H1 (cell line): ENCODE measurements at regions not wholly inside any gene's neighbourhood (a gene's known extent, or its start where the extent isn't known, plus 50 kb on each side); places are given as distances from the start of the nearest gene placed in this dataset.

Experiments used
- CTCF ChIA-PET: fragments of 300-600 bp; sonication (Branson Sonifier 250); formaldehyde crosslinking; loops from one replicate; lab custom pipeline; 2021; ENCODE audit not compliant: partially characterized antibody; lab: Charles Lee
- POLR2A ChIA-PET: fragments of 300-600 bp; sonication (Branson Sonifier 250); formaldehyde crosslinking; loops from one replicate; lab custom pipeline; 2021; ENCODE audit warnings: inconsistent platforms; ENCODE audit not compliant: partially characterized antibody; lab: Charles Lee
- DNase-seq, 2 experiments: peaks; one replicate each; pipeline versions ENCODE4 v3.0.0 to v3.0.0-alpha.2; 2010 to 2022; ENCODE audit warnings: low spot score in 2 of 2, low read depth in 1 of 2, mixed read lengths in 1 of 2
- FAIRE-seq: peaks from 2 replicates; lab custom pipeline; 2011; peaks lifted over from hg19 to GRCh38; lab: Jason Lieb, UNC
- H2AFZ ChIP-seq: 2 replicates; pipeline ENCODE4 v1.8.1; 2012; ENCODE audit warnings: low read length, inconsistent platforms
- H2AK5ac ChIP-seq: 2 replicates; pipeline ENCODE4 v1.6.1; 2013; ENCODE audit warnings: low read depth, low read length
- H2BK120ac ChIP-seq: replicated peaks from 2 replicates; pipeline ENCODE3; 2013; ENCODE audit warnings: low read depth, low read length, inconsistent platforms
- H2BK12ac ChIP-seq: 2 replicates; pipeline ENCODE4 v1.6.1; 2013; ENCODE audit warnings: low read depth, low read length
- H2BK15ac ChIP-seq: 2 replicates; pipeline ENCODE4 v1.6.1; 2013; ENCODE audit warnings: low read length
- H2BK20ac ChIP-seq: 2 replicates; pipeline ENCODE4 v1.6.1; 2013; ENCODE audit warnings: low read length
- H2BK5ac ChIP-seq: 2 replicates; pipeline ENCODE4 v1.6.1; 2013; ENCODE audit warnings: low read depth, low read length
- H3K14ac ChIP-seq: 2 replicates; pipeline ENCODE4 v1.6.1; 2013; ENCODE audit warnings: inconsistent platforms; ENCODE audit not compliant: insufficient read length
- H3K18ac ChIP-seq: 2 replicates; pipeline ENCODE4 v1.6.1; 2013; ENCODE audit warnings: low read length; ENCODE audit errors: extremely low read depth
- H3K23ac ChIP-seq: 2 replicates; pipeline ENCODE4 v1.6.1; 2013; ENCODE audit warnings: inconsistent platforms; ENCODE audit not compliant: insufficient read length
- H3K23me2 ChIP-seq: 2 replicates; pipeline ENCODE4 v1.6.1; 2013; ENCODE audit warnings: low read depth, low read length
- H3K27ac ChIP-seq: 2 replicates; pipeline ENCODE4 v1.6.1; 2011; ENCODE audit warnings: low read depth, low read length, inconsistent platforms
- H3K27me3 ChIP-seq, 4 experiments: replicated peaks in 1 of 4; 1 replicate in 1 of 4; 2 replicates in 3 of 4; pipeline versions ENCODE4 v1.6.1 to v1.8.1; 2011 to 2013; ENCODE audit warnings: low read length in 3 of 4, mild to moderate bottlenecking in 3 of 4, inconsistent platforms in 2 of 4, mixed read lengths in 2 of 4, moderate library complexity in 1 of 4; ENCODE audit not compliant: control insufficient read depth in 3 of 4, insufficient read depth in 3 of 4; ENCODE audit errors: extremely low read depth in 1 of 4
- H3K36me3 ChIP-seq, 4 experiments: 2 replicates each; pipeline versions ENCODE4 v1.6.1 to v1.8.1; 2011 to 2013; ENCODE audit warnings: mild to moderate bottlenecking in 4 of 4, low read length in 3 of 4, moderate library complexity in 2 of 4, control low read depth in 1 of 4, inconsistent platforms in 1 of 4; ENCODE audit not compliant: insufficient read depth in 4 of 4, control insufficient read depth in 2 of 4
- H3K4ac ChIP-seq: replicated peaks from 2 replicates; pipeline ENCODE3; 2013; ENCODE audit warnings: low read length, low read depth, mixed read lengths, inconsistent platforms; ENCODE audit not compliant: insufficient read length
- H3K4me1 ChIP-seq, 4 experiments: replicated peaks in 1 of 4; 1 replicate in 1 of 4; 2 replicates in 3 of 4; pipeline versions ENCODE4 v1.6.1 to v1.8.1; 2011 to 2013; ENCODE audit warnings: low read length in 3 of 4, inconsistent platforms in 2 of 4, mixed read lengths in 1 of 4; ENCODE audit not compliant: insufficient read depth in 4 of 4, control insufficient read depth in 3 of 4
- H3K4me2 ChIP-seq, 2 experiments: 2 replicates each; pipeline versions ENCODE4 v1.6.1 to v1.8.1; 2011 to 2013; ENCODE audit warnings: low read depth in 2 of 2, low read length in 2 of 2, control low read depth in 1 of 2, inconsistent platforms in 1 of 2, mild to moderate bottlenecking in 1 of 2; ENCODE audit not compliant: insufficient read depth in 1 of 2
- H3K4me3 ChIP-seq, 4 experiments: fragments of 200-600, 300-600 bp in 1 of 4; sonication (generic), shearing (Covaris generic), sonication (Bioruptor Twin) in 1 of 4; 2 replicates each; pipeline versions ENCODE4 v1.5.1 to v1.8.1; 2011 to 2016; ENCODE audit warnings: low read length in 4 of 4, low read depth in 3 of 4, control low read depth in 2 of 4, inconsistent platforms in 2 of 4, mild to moderate bottlenecking in 2 of 4, mixed read lengths in 1 of 4, moderate library complexity in 1 of 4; ENCODE audit not compliant: insufficient read depth in 2 of 4; ENCODE audit errors: extremely low read depth in 1 of 4
- H3K56ac ChIP-seq: replicated peaks from 2 replicates; pipeline ENCODE3; 2013; ENCODE audit warnings: low read depth, mild to moderate bottlenecking, mixed read lengths, low read length, inconsistent platforms; ENCODE audit not compliant: insufficient read length
- H3K79me1 ChIP-seq: 2 replicates; pipeline ENCODE4 v1.6.1; 2013; ENCODE audit warnings: low read depth, low read length, control low read depth
- H3K79me2 ChIP-seq, 2 experiments: 2 replicates each; pipeline versions ENCODE4 v1.6.1 to v1.8.1; 2012 to 2013; ENCODE audit warnings: low read length in 2 of 2, mild to moderate bottlenecking in 2 of 2, inconsistent platforms in 1 of 2; ENCODE audit not compliant: insufficient read depth in 2 of 2, control insufficient read depth in 1 of 2
- H3K9ac ChIP-seq, 4 experiments: replicated peaks in 1 of 4; 1 replicate in 1 of 4; 2 replicates in 3 of 4; pipeline versions ENCODE4 v1.6.1 to v1.8.1; 2011 to 2013; ENCODE audit warnings: low read depth in 3 of 4, low read length in 3 of 4, control low read depth in 2 of 4, mild to moderate bottlenecking in 2 of 4, moderate library complexity in 2 of 4, inconsistent platforms in 1 of 4; ENCODE audit errors: extremely low read depth in 1 of 4
- H3K9me3 ChIP-seq, 2 experiments: 2 replicates each; pipeline versions ENCODE4 v1.6.1 to v1.8.1; 2012 to 2013; ENCODE audit warnings: mild to moderate bottlenecking in 2 of 2, moderate library complexity in 2 of 2, control low read depth in 1 of 2, inconsistent platforms in 1 of 2, low read depth in 1 of 2, low read length in 1 of 2, mixed read lengths in 1 of 2; ENCODE audit not compliant: insufficient read depth in 2 of 2
- H4K20me1 ChIP-seq, 2 experiments: replicated peaks in 1 of 2; 2 replicates each; pipeline versions ENCODE3 to v1.8.1; 2011 to 2013; ENCODE audit warnings: inconsistent platforms in 2 of 2, low read length in 2 of 2, mild to moderate bottlenecking in 1 of 2; ENCODE audit not compliant: insufficient read depth in 2 of 2, control insufficient read depth in 1 of 2
- H4K5ac ChIP-seq: 2 replicates; pipeline ENCODE4 v1.6.1; 2013; ENCODE audit warnings: low read length, low read depth, mixed read lengths, inconsistent platforms; ENCODE audit not compliant: insufficient read length
- H4K8ac ChIP-seq: 2 replicates; pipeline ENCODE4 v1.8.0; 2013; ENCODE audit warnings: mild to moderate bottlenecking, moderate library complexity, low read length, inconsistent platforms; ENCODE audit not compliant: insufficient read depth; ENCODE audit errors: extremely low read depth
- H4K91ac ChIP-seq: replicated peaks from 2 replicates; pipeline ENCODE3; 2013; ENCODE audit warnings: low read length, mixed read lengths, inconsistent platforms; ENCODE audit not compliant: insufficient read length
- BACH1 ChIP-seq: IDR thresholded peaks from 2 replicates; pipeline ENCODE4 v1.6.1; 2012; ENCODE audit warnings: low read length, improper control_type of control experiment
- EGR1 ChIP-seq: IDR thresholded peaks from 2 replicates; pipeline ENCODE4 v1.6.1; 2011; ENCODE audit warnings: low read depth, low read length, borderline replicate concordance
- JUND ChIP-seq: IDR thresholded peaks from 2 replicates; pipeline ENCODE4 v1.6.1; 2011; ENCODE audit warnings: mild to moderate bottlenecking, improper control_type of control experiment, low read length
- KDM4A ChIP-seq: IDR thresholded peaks from one replicate; pipeline ENCODE4 v1.7.1; 2012; ENCODE audit warnings: low read depth, mild to moderate bottlenecking, moderate library complexity, low read length, inconsistent platforms; ENCODE audit not compliant: severe bottlenecking
- RBBP5 ChIP-seq: IDR thresholded peaks from 2 replicates; pipeline ENCODE4 v1.7.1; 2012; ENCODE audit warnings: low read depth, mild to moderate bottlenecking, inconsistent platforms, low read length, moderate library complexity, borderline replicate concordance
- SP4 ChIP-seq: IDR thresholded peaks from 2 replicates; pipeline ENCODE4 v1.6.1; 2012; ENCODE audit warnings: low read length, inconsistent platforms
- TAF1 ChIP-seq: IDR thresholded peaks from 2 replicates; pipeline ENCODE4 v1.6.1; 2011; ENCODE audit warnings: mild to moderate bottlenecking, low read depth, low read length
- TBP ChIP-seq: IDR thresholded peaks from 2 replicates; pipeline ENCODE4 v1.6.1; 2011; ENCODE audit warnings: low read depth, low read length, improper control_type of control experiment
- TCF12 ChIP-seq: IDR thresholded peaks from 2 replicates; pipeline ENCODE4 v1.6.1; 2011; ENCODE audit warnings: low read depth, mild to moderate bottlenecking, low read length
- YY1 ChIP-seq: IDR thresholded peaks from 2 replicates; pipeline ENCODE4 v1.6.1; 2011; ENCODE audit warnings: low read depth, mild to moderate bottlenecking, low read length
- WGBS, 2 experiments: shearing (Covaris generic) in 1 of 2; methylation state at CpG; one replicate each; pipeline versions ENCODE4 v1.1.6 to v1.1.7; 2013 to 2015; ENCODE audit warnings: low lambda C conversion rate in 2 of 2, mixed read lengths in 2 of 2, inconsistent platforms in 1 of 2, low coverage in 1 of 2, missing lambda C conversion rate in 1 of 2; ENCODE audit not compliant: insufficient replicate concordance in 2 of 2, insufficient coverage in 1 of 2, insufficient read length in 1 of 2; ENCODE audit errors: extremely low coverage in 1 of 2, missing lambda C conversion rate in 1 of 2; 5-methylcytosine and 5-hydroxymethylcytosine counted together

DNA sequence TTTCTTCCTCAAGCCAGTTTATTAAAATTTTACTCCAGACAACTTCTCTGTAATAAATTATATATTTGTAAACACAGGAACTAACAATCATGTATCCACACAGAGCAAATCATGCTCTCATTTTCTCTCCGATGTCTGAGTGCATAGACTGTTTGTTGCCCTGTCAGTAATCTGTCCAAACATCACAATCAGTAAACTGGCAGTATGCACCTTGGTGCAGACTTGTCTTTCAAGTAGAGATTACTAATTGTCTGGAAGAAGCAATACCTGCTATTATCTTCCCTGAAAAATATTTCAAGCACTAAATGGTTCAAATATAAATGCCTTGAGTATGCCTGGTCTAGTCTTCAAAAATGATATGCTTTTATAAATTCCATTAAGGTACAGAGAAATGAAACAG lies 1260.9 kb downstream of the C4orf33 start:
- H2BK12ac ChIP-seq, result no peak overlapping the region

More for the DNA sequence above, 1260.9 kb downstream of the C4orf33 start:
- no peaks in the 10 kb centered on the region for H3K23me2 ChIP-seq
- H4K91ac ChIP-seq, result no peak overlapping the region
- FAIRE-seq (no peak), DNase-seq (no peak)
- no peaks in the 10 kb centered on the region for H3K9me3 ChIP-seq
- peaks cover 0 to 1% (median 0%) of the 10 kb centered on the region in 4 experiments; a peak in 1 of 7 replicates for H3K27me3 ChIP-seq
- no peak overlapping the region for H3K23ac ChIP-seq
- ChIA-PET CTCF (no interaction called here), POLR2A (no interaction called here)
- H2BK20ac ChIP-seq, result no peak overlapping the region
- TF ChIP-seq KDM4A (no peak), BACH1 (no peak), EGR1 (no peak), TAF1 (no peak), JUND (no peak), TBP (no peak), TCF12 (no peak), YY1 (no peak), SP4 (no peak), RBBP5 (no peak)
- no peak overlapping the region for H3K4me2 ChIP-seq
- no peak overlapping the region for H3K4ac ChIP-seq
- H3K36me3 ChIP-seq, result no peaks in the 10 kb centered on the region
- no peak overlapping the region for H3K9ac ChIP-seq
- no peak overlapping the region for H4K5ac ChIP-seq
- H2BK15ac ChIP-seq, result no peak overlapping the region
- H3K4me1 ChIP-seq, result no peaks in the 10 kb centered on the region; a peak in 1 of 7 replicates
- H3K18ac ChIP-seq, result no peak overlapping the region
- H3K79me2 ChIP-seq, result no peaks in the 10 kb centered on the region
- no peaks in the 10 kb centered on the region for H3K79me1 ChIP-seq
- H3K4me3 ChIP-seq, result no peak overlapping the region
- H2AFZ ChIP-seq, result no peak overlapping the region
- no peak overlapping the region for H3K14ac ChIP-seq
- H2BK5ac ChIP-seq, result no peak overlapping the region
- no peak overlapping the region for H3K56ac ChIP-seq
- no peaks in the 10 kb centered on the region for H4K20me1 ChIP-seq
- H2BK120ac ChIP-seq, result no peak overlapping the region
- no peak overlapping the region for H4K8ac ChIP-seq
- H2AK5ac ChIP-seq, result no peak overlapping the region
- WGBS, 2 experiments, result 83% methylated on average over 1 of the region's 1 CpG; no CpG with 5 or more reads in 1 of the 2 experiments
- H3K27ac ChIP-seq, result no peak overlapping the region
